Glutamatergic neuron (in vitro differentiated cells): ENCODE measurements at regions not wholly inside any gene's neighbourhood (a gene's known extent, or its start where the extent isn't known, plus 50 kb on each side); places are given as distances from the start of the nearest gene placed in this dataset.

Source experiments
- DNase-seq: peaks from one replicate; pipeline ENCODE4 v3.0.0; 2022
- H3K27ac Mint-ChIP-seq: one replicate; pipeline ENCODE4 v1.8.0; 2020; ENCODE audit warnings: mild to moderate bottlenecking, mixed read lengths, inconsistent platforms; ENCODE audit not compliant: unreplicated experiment
- H3K27me3 Mint-ChIP-seq: one replicate; pipeline ENCODE4 v1.8.0; 2020; ENCODE audit warnings: mild to moderate bottlenecking, moderate library complexity, mixed read lengths, inconsistent platforms; ENCODE audit not compliant: unreplicated experiment
- H3K36me3 Mint-ChIP-seq: one replicate; pipeline ENCODE4 v1.8.0; 2020; ENCODE audit warnings: mild to moderate bottlenecking, mixed read lengths, inconsistent platforms; ENCODE audit not compliant: unreplicated experiment
- H3K4me1 Mint-ChIP-seq: one replicate; pipeline ENCODE4 v1.8.0; 2020; ENCODE audit warnings: mild to moderate bottlenecking, low read depth, mixed read lengths, inconsistent platforms; ENCODE audit not compliant: unreplicated experiment
- H3K4me3 Mint-ChIP-seq: one replicate; pipeline ENCODE4 v1.8.0; 2020; ENCODE audit warnings: mild to moderate bottlenecking, mixed read lengths, inconsistent platforms; ENCODE audit not compliant: unreplicated experiment
- H3K9me3 Mint-ChIP-seq: one replicate; pipeline ENCODE4 v1.8.0; 2020; ENCODE audit warnings: mild to moderate bottlenecking, moderate library complexity, mixed read lengths, inconsistent platforms; ENCODE audit not compliant: unreplicated experiment
- CTCF ChIP-seq: fragments of 200-600 bp; sonication (generic); IDR thresholded peaks from one replicate; pipeline ENCODE4 v1.5.0; 2021; ENCODE audit not compliant: partially characterized antibody, unreplicated experiment

- Mint-ChIP-seq H3K27ac (no peak overlapping the region), H3K9me3 (no peaks in the 10 kb centered on the region), H3K36me3 (no peaks in the 10 kb centered on the region), H3K4me1 (peaks cover 2% of the 10 kb centered on the region), H3K27me3 (peaks cover 2% of the 10 kb centered on the region), H3K4me3 (no peak overlapping the region)
- TF ChIP-seq CTCF = no peak
- no peak for DNase-seq
Observed at GRCh38 chr6:150698391-150698790, 98.7 kb downstream of the PLEKHG1 start.

- Mint-ChIP-seq H3K27ac (no peak overlapping the region), H3K27me3 (peaks cover 2% of the 10 kb centered on the region), H3K4me1 (peaks cover 7% of the 10 kb centered on the region), H3K9me3 (peaks cover 2% of the 10 kb centered on the region), H3K36me3 (no peaks in the 10 kb centered on the region), H3K4me3 (no peak overlapping the region)
- no peak for TF ChIP-seq CTCF
- DNase-seq = no peak
Observed at GRCh38 chr6:150702675-150703074, 103.0 kb downstream of the PLEKHG1 start.

- peaks cover 2% of the 10 kb centered on the region for H3K27me3 Mint-ChIP-seq
- no peak overlapping the region for H3K27ac Mint-ChIP-seq
- H3K36me3 Mint-ChIP-seq = no peaks in the 10 kb centered on the region
- H3K4me3 Mint-ChIP-seq = no peak overlapping the region
- TF ChIP-seq CTCF = no peak
- peaks cover 2% of the 10 kb centered on the region for H3K9me3 Mint-ChIP-seq
- no peak for DNase-seq
- peaks cover 7% of the 10 kb centered on the region for H3K4me1 Mint-ChIP-seq
Observed at GRCh38 chr6:150704447-150705192, 104.9 kb downstream of the PLEKHG1 start.

- peaks cover 2% of the 10 kb centered on the region for H3K9me3 Mint-ChIP-seq
- no peak overlapping the region for H3K4me3 Mint-ChIP-seq
- H3K27ac Mint-ChIP-seq = no peak overlapping the region
- no peaks in the 10 kb centered on the region for H3K36me3 Mint-ChIP-seq
- H3K27me3 Mint-ChIP-seq = no peaks in the 10 kb centered on the region
- no peak for TF ChIP-seq CTCF
- H3K4me1 Mint-ChIP-seq = peaks cover 7% of the 10 kb centered on the region
- DNase-seq = no peak
Observed at GRCh38 chr6:150705392-150705791, 105.7 kb downstream of the PLEKHG1 start.

GRCh38 chr6:150710236-150710635 is 110.6 kb downstream of the PLEKHG1 start:
- Mint-ChIP-seq H3K4me1 (peaks cover 7% of the 10 kb centered on the region), H3K9me3 (peaks cover 2% of the 10 kb centered on the region)
- no peak for TF ChIP-seq CTCF

More at GRCh38 chr6:150710236-150710635, 110.6 kb downstream of the PLEKHG1 start:
- Mint-ChIP-seq H3K27ac (no peak overlapping the region), H3K36me3 (no peaks in the 10 kb centered on the region), H3K4me3 (no peak overlapping the region), H3K27me3 (no peaks in the 10 kb centered on the region)
- no peak for DNase-seq
